Endothelial cell of umbilical vein (primary cell): ENCODE measurements at regions not wholly inside any gene's neighbourhood (a gene's known extent, or its start where the extent isn't known, plus 50 kb on each side); places are given as distances from the start of the nearest gene placed in this dataset.

Source experiments
- BruUV-seq: library from RNA; stranded (reverse); fragments of 400-500 nt; replicated peaks from 2 replicates; lab custom pipeline; 2021; lab: Mats Ljungman, UMichigan
- CTCF ChIA-PET: fragments of 300-600, 350-600 bp; sonication (Branson Sonifier 250); formaldehyde crosslinking; loops from one replicate; lab custom pipeline; 2021; ENCODE audit warnings: antibody characterized with exemption, inconsistent platforms; lab: Charles Lee
- POLR2A ChIA-PET: fragments of 300-600, 350-600 bp; sonication (Branson Sonifier 250); formaldehyde crosslinking; loops from one replicate; lab custom pipeline; 2021; ENCODE audit warnings: antibody characterized with exemption, inconsistent platforms; lab: Charles Lee
- DNase-seq: peaks from one replicate; pipeline ENCODE4 v3.0.0-alpha.2; 2011; ENCODE audit warnings: low read depth, low spot score
- FAIRE-seq: peaks from 2 replicates; lab custom pipeline; 2011; peaks lifted over from hg19 to GRCh38; lab: Jason Lieb, UNC
- H2AFZ ChIP-seq: 2 replicates; pipeline ENCODE4 v1.6.0; 2012; ENCODE audit warnings: low read depth, low read length, control low read depth, inconsistent platforms
- H3K27ac ChIP-seq: 2 replicates; pipeline ENCODE4 v1.5.1; 2011; ENCODE audit warnings: low read depth, mild to moderate bottlenecking, control low read depth, low read length, moderate library complexity; ENCODE audit not compliant: insufficient read depth
- H3K27me3 ChIP-seq, 2 experiments: 2 replicates each; pipeline versions ENCODE4 v1.6.0 to v1.6.1; 2011; ENCODE audit warnings: low read length in 2 of 2, mixed read lengths in 1 of 2; ENCODE audit not compliant: control insufficient read depth in 2 of 2, insufficient read depth in 2 of 2
- H3K36me3 ChIP-seq, 2 experiments: 2 replicates in 1 of 2; 3 replicates in 1 of 2; pipeline ENCODE4 v1.5.1; 2011; ENCODE audit warnings: low read length in 2 of 2, mild to moderate bottlenecking in 1 of 2, moderate library complexity in 1 of 2; ENCODE audit not compliant: control insufficient read depth in 2 of 2, insufficient read depth in 2 of 2; ENCODE audit errors: extremely low read depth in 1 of 2
- H3K4me1 ChIP-seq: 3 replicates; pipeline ENCODE4 v1.5.1; 2011; ENCODE audit warnings: mild to moderate bottlenecking, low read length; ENCODE audit not compliant: control insufficient read depth, insufficient read depth; ENCODE audit errors: extremely low read depth
- H3K4me2 ChIP-seq: 2 replicates; pipeline ENCODE4 v1.6.1; 2011; ENCODE audit warnings: low read length, control low read depth, mixed read lengths; ENCODE audit not compliant: insufficient read depth
- H3K4me3 ChIP-seq, 3 experiments: fragments of 200-600 bp in 1 of 3; sonication (generic), shearing (Covaris generic) in 1 of 3; replicated peaks in 1 of 3; 2 replicates each; pipeline ENCODE4 v1.5.1; 2011 to 2016; ENCODE audit warnings: control low read depth in 3 of 3, low read length in 3 of 3, mild to moderate bottlenecking in 2 of 3, inconsistent platforms in 1 of 3, low read depth in 1 of 3, moderate library complexity in 1 of 3; ENCODE audit not compliant: insufficient read depth in 1 of 3
- H3K79me2 ChIP-seq: 2 replicates; pipeline ENCODE4 v1.6.0; 2012; ENCODE audit warnings: low read length, inconsistent platforms; ENCODE audit not compliant: control insufficient read depth, insufficient read depth
- H3K9ac ChIP-seq: replicated peaks from 2 replicates; pipeline ENCODE3; 2011; ENCODE audit warnings: low read length, control low read depth; ENCODE audit not compliant: insufficient read depth; ENCODE audit errors: extremely low read depth
- H3K9me1 ChIP-seq: replicated peaks from 3 replicates; pipeline ENCODE4 v1.6.0; 2011; ENCODE audit warnings: mild to moderate bottlenecking, low read length; ENCODE audit not compliant: control insufficient read depth, insufficient read depth; ENCODE audit errors: extremely low read depth
- H3K9me3 ChIP-seq: replicated peaks from 2 replicates; pipeline ENCODE4 v1.5.1; 2012; ENCODE audit warnings: low read length, inconsistent platforms; ENCODE audit not compliant: control insufficient read depth, insufficient read depth
- H4K20me1 ChIP-seq: replicated peaks from 2 replicates; pipeline ENCODE3; 2011; ENCODE audit warnings: mild to moderate bottlenecking, low read length; ENCODE audit not compliant: control insufficient read depth, insufficient read depth; ENCODE audit errors: extremely low read depth
- EZH2 ChIP-seq: IDR thresholded peaks from 2 replicates; pipeline ENCODE4 v1.6.1; 2012; ENCODE audit warnings: borderline replicate concordance, low read depth, mild to moderate bottlenecking, moderate library complexity, low read length, inconsistent platforms; ENCODE audit not compliant: severe bottlenecking
- FOS ChIP-seq: IDR thresholded peaks from 2 replicates; pipeline ENCODE4 v1.6.1; 2011; ENCODE audit warnings: mild to moderate bottlenecking, low read length, moderate library complexity, borderline replicate concordance; ENCODE audit not compliant: insufficient read depth
- GATA2 ChIP-seq: IDR thresholded peaks from 2 replicates; pipeline ENCODE4 v1.7.0; 2011; ENCODE audit warnings: low read depth, mild to moderate bottlenecking, moderate library complexity, mixed read lengths, low read length; ENCODE audit not compliant: insufficient read length, insufficient read depth
- JUN ChIP-seq: IDR thresholded peaks from 2 replicates; pipeline ENCODE4 v1.6.1; 2011; ENCODE audit warnings: borderline replicate concordance, low read depth; ENCODE audit not compliant: insufficient read length, insufficient read depth
- MYC ChIP-seq: IDR thresholded peaks from one replicate; pipeline ENCODE4 v1.6.1; 2011; ENCODE audit warnings: mild to moderate bottlenecking, low read depth, low read length
- POLR2A ChIP-seq: IDR thresholded peaks from 2 replicates; pipeline ENCODE4 v1.6.1; 2012; ENCODE audit warnings: low read depth, mild to moderate bottlenecking, control low read depth, low read length
- POLR2AphosphoS5 ChIP-seq: IDR thresholded peaks from 2 replicates; pipeline ENCODE4 v1.6.1; 2012; ENCODE audit warnings: low read depth, mild to moderate bottlenecking, control low read depth, low read length, moderate library complexity; ENCODE audit not compliant: insufficient read depth
- dilution Hi-C: fragments of 300-500 bp; cut with MboI; formaldehyde crosslinking; loops from one replicate; pipeline ENCODE4 v1.15.0; 2019; ENCODE audit warnings: low sequenced_read_pairs; ENCODE audit not compliant: extremely low pct_ligation_motif_present
- intact Hi-C: fragments of 100-400 bp; cut with micrococcal nuclease; formaldehyde crosslinking; loops from one replicate; pipeline ENCODE4 v1.10.0; 2022
- TF ChIP-seq, protein P1 (sequence below): IDR thresholded peaks from 2 replicates; pipeline ENCODE4 v1.6.1; 2011; ENCODE audit not compliant: insufficient read depth, insufficient read length
- TF ChIP-seq, protein P2 (sequence below), 2 donors: IDR thresholded peaks; 1 replicate in 1 of 2; 2 replicates in 1 of 2; pipeline ENCODE4 v1.5.1; 2011; ENCODE audit warnings: low read length in 2 of 2, mild to moderate bottlenecking in 2 of 2, moderate library complexity in 2 of 2, control low read depth in 1 of 2, inconsistent platforms in 1 of 2, low read depth in 1 of 2; ENCODE audit not compliant: insufficient read depth in 1 of 2; ENCODE audit errors: extremely low read depth in 1 of 2

DNA sequence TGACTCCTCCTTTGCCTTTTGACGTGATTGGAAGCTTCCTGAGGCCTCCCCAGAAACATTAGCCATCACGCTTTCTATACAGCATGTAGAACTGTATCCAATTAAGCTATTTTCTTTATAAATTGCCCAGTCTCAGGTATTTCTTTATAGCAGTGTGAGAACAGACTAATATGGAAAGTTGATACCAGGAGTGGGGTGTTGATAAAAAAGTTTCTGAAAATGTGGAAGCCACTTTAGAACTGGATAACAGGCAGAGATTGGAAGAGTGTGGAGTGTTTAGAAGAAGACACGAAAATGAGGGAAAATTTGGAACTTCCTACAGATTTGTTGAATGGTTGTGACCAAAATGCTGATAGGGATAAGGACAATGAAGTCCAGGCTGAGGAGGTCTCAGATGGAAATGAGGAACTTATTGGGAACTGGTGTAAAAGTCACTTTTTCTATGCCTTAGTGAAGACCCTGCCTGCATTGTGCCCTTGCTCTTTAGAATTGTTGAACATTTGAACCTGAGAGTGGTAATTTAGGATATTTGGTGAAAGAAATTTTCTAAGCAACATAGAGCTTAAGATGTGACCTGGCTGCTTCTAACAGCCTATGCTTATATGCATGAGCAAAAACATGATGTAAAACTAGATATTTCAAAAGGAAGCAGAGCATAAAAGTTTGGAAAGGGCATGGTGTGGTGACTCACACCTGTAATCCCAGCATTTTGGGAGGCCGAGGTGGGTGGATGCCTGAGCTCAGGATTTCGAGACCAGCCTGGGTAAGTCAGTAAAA, 969.7 kb downstream of the DSC3 start:
- ChIA-PET POLR2A (no interaction called here), CTCF (no interaction called here)
- Histone ChIP-seq H3K9me3 (no peaks in the 10 kb centered on the region), H3K4me2 (no peak overlapping the region), H3K79me2 (no peaks in the 10 kb centered on the region), H4K20me1 (no peaks in the 10 kb centered on the region), H3K9me1 (no peaks in the 10 kb centered on the region), H3K4me3 (no peak overlapping the region), H2AFZ (no peak overlapping the region), H3K4me1 (no peaks in the 10 kb centered on the region), H3K9ac (no peak overlapping the region), H3K27me3 (no peaks in the 10 kb centered on the region), H3K27ac (no peak overlapping the region), H3K36me3 (no peaks in the 10 kb centered on the region)
- no TSS peak for BruUV-seq
- DNase-seq (no peak), FAIRE-seq (no peak)
- intact Hi-C loops (no loop called here), dilution Hi-C loops (no loop called here)
- TF ChIP-seq FOS (no peak), POLR2AphosphoS5 (no peak), EZH2 (no peak), POLR2A (no peak), GATA2 (no peak), JUN (no peak)
- TF ChIP-seq, protein P1, sequence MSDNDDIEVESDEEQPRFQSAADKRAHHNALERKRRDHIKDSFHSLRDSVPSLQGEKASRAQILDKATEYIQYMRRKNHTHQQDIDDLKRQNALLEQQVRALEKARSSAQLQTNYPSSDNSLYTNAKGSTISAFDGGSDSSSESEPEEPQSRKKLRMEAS = no peak

DNA sequence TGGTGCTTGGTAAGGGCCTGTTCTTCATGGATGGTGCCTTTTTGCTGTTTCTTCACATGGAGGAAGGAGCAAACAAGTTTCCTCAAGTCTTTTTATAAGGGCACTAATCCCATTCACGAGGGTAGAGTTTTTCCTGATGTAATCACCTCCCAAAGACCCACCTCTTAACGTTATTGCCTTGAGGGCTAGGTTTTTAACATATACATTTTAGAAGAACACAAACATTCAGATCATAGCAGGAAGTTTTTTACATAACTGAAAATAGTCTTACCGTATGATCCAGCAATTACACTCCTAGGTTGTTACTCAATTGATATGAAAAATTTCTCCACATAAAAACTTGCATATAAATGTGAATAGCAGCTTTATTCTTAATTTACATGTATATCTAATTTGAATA, 976.3 kb downstream of the DSC3 start:
- Histone ChIP-seq H3K9ac (no peak overlapping the region), H3K27ac (no peak overlapping the region), H3K4me3 (no peak overlapping the region), H3K9me1 (no peaks in the 10 kb centered on the region), H3K4me1 (no peaks in the 10 kb centered on the region), H3K9me3 (no peaks in the 10 kb centered on the region), H3K36me3 (no peaks in the 10 kb centered on the region), H3K4me2 (no peak overlapping the region), H4K20me1 (no peaks in the 10 kb centered on the region), H2AFZ (no peak overlapping the region), H3K79me2 (no peaks in the 10 kb centered on the region), H3K27me3 (no peaks in the 10 kb centered on the region)
- TF ChIP-seq, protein P1 = no peak
- TF ChIP-seq MYC (no peak), POLR2A (no peak), GATA2 (no peak), POLR2AphosphoS5 (no peak), EZH2 (no peak), FOS (no peak), JUN (no peak)
- TF ChIP-seq, protein P2, sequence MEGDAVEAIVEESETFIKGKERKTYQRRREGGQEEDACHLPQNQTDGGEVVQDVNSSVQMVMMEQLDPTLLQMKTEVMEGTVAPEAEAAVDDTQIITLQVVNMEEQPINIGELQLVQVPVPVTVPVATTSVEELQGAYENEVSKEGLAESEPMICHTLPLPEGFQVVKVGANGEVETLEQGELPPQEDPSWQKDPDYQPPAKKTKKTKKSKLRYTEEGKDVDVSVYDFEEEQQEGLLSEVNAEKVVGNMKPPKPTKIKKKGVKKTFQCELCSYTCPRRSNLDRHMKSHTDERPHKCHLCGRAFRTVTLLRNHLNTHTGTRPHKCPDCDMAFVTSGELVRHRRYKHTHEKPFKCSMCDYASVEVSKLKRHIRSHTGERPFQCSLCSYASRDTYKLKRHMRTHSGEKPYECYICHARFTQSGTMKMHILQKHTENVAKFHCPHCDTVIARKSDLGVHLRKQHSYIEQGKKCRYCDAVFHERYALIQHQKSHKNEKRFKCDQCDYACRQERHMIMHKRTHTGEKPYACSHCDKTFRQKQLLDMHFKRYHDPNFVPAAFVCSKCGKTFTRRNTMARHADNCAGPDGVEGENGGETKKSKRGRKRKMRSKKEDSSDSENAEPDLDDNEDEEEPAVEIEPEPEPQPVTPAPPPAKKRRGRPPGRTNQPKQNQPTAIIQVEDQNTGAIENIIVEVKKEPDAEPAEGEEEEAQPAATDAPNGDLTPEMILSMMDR (IDR thresholded peaks at IDR 0.05; ENCODE audit: extremely low read depth in 1 of 2, insufficient read depth in 1 of 2, low read depth in 1 of 2, low read length in 2 of 2) = no peak
- no peak for FAIRE-seq
- POLR2A ChIA-PET = no interaction called here
- BruUV-seq = no TSS peak
- intact Hi-C loops (no loop called here), dilution Hi-C loops (no loop called here)
- no peak for DNase-seq
- CTCF ChIA-PET = no interaction called here
